Psoas muscle (tissue), 7 donors: ENCODE measurements at regions not wholly inside any gene's neighbourhood (a gene's known extent, or its start where the extent isn't known, plus 50 kb on each side); places are given as distances from the start of the nearest gene placed in this dataset.
"Not testable (repeated sequence)": the region's sequence is repeated elsewhere in the genome, so short reads cannot be mapped to it uniquely, and the experiment has no call there.

Experiments used
- ATAC-seq, 4 donors: fragments of 200-7000 bp; cut with Tn5 transposase; one replicate each; pipeline ENCODE4 v1.9.1; 2020; ENCODE audit warnings: moderate library complexity in 3 of 4, mild to moderate bottlenecking in 2 of 4
- DNase-seq, 2 donors: peaks; one replicate each; pipeline ENCODE4 v3.0.0-alpha.2; 2020
- H3K27ac ChIP-seq: fragments of 200-600 bp; one replicate; pipeline ENCODE4 v1.8.0; 2022
- H3K27me3 ChIP-seq, 3 donors: fragments of 200-600 bp in 1 of 3; one replicate each; pipeline versions ENCODE4 v1.6.1 to v1.8.0; 2013 to 2022; ENCODE audit warnings: low read length in 2 of 3, mild to moderate bottlenecking in 2 of 3, moderate library complexity in 1 of 3; ENCODE audit not compliant: insufficient read depth in 3 of 3
- H3K36me3 ChIP-seq, 2 donors: fragments of 200-600 bp in 1 of 2; one replicate each; pipeline versions ENCODE4 v1.6.1 to v1.8.0; 2013 to 2022; ENCODE audit warnings: low read depth in 1 of 2, mild to moderate bottlenecking in 1 of 2, moderate library complexity in 1 of 2; ENCODE audit not compliant: insufficient read depth in 1 of 2
- H3K4me1 ChIP-seq: fragments of 200-600 bp; one replicate; pipeline ENCODE4 v1.8.0; 2022
- H3K4me3 ChIP-seq: fragments of 200-600 bp; one replicate; pipeline ENCODE4 v1.8.0; 2022; ENCODE audit warnings: mild to moderate bottlenecking
- H3K9me3 ChIP-seq: fragments of 200-600 bp; one replicate; pipeline ENCODE4 v1.8.0; 2022
- CTCF ChIP-seq: fragments of 200-600 bp; IDR thresholded peaks from one replicate; pipeline ENCODE4 v1.8.0; 2022; ENCODE audit warnings: antibody characterized with exemption
- WGBS, 3 donors: extraction: QIAGEN DNeasy Blood & Tissue Kit; methylation state at CpG; one replicate each; pipeline versions ENCODE4 v1.1.6 to v1.1.7; 2013; 5-methylcytosine and 5-hydroxymethylcytosine counted together
- intact Hi-C, 2 donors: fragments of 100-400 bp; cut with DNase I; formaldehyde crosslinking; loops; one replicate each; pipeline versions ENCODE4 v1.11.0 to v1.14.2; 2022
- donor health status: healthy with polysubstance abuse.
- donor health status: DM: no; HTN: no; CAD: no; lungs with moderate emphysema.
- donor health status: Bipolar disorder and iron deficiency.
- donor health status: healthy.
- donor health status: DM: yes; HTN: yes; CAD: no.
- donor health status: DM: no; HTN: no; CAD: no.
- donor health status: DM: yes; HTN: yes; CAD: no.

- H3K4me1 ChIP-seq: no peaks in the 10 kb centered on the region
- H3K27ac ChIP-seq: no peak overlapping the region
- ATAC-seq (no peak), DNase-seq (no peak)
- H3K27me3 ChIP-seq: no peaks in the 10 kb centered on the region
- H3K9me3 ChIP-seq: no peaks in the 10 kb centered on the region
- H3K4me3 ChIP-seq: no peak overlapping the region
- 85 to 93% (median 92%) methylated on average over 1 of the region's 1 CpG for WGBS, 3 donors
- H3K36me3 ChIP-seq: no peaks in the 10 kb centered on the region
- no peak for TF ChIP-seq CTCF
- intact Hi-C loops: no loop called here
These were observed 845.2 kb downstream of the CDH11 start for GRCh38 chr16:64276646-64277045.

GRCh38 chr16:64272028-64272427 lies 849.8 kb downstream of the CDH11 start:
- no peak overlapping the region for H3K4me3 ChIP-seq
- no peaks in the 10 kb centered on the region for H3K4me1 ChIP-seq
- no peak for ATAC-seq
- no peaks in the 10 kb centered on the region for H3K36me3 ChIP-seq
- intact Hi-C loops: no loop called here
- H3K9me3 ChIP-seq: no peaks in the 10 kb centered on the region
- no peak for DNase-seq
- H3K27me3 ChIP-seq: no peaks in the 10 kb centered on the region
- TF ChIP-seq CTCF: no peak
- H3K27ac ChIP-seq: no peak overlapping the region

GRCh38 chr16:64269756-64270155 lies 852.1 kb downstream of the CDH11 start:
- ATAC-seq (no peak), DNase-seq (no peak)
- no peaks in the 10 kb centered on the region for H3K27me3 ChIP-seq
- intact Hi-C loops: no loop called here
- H3K9me3 ChIP-seq: no peaks in the 10 kb centered on the region
- H3K36me3 ChIP-seq: no peaks in the 10 kb centered on the region
- no peak overlapping the region for H3K4me3 ChIP-seq
- WGBS, 3 donors: 69 to 73% (median 70%) methylated on average over 1 of the region's 1 CpG
- no peak for TF ChIP-seq CTCF
- no peak overlapping the region for H3K27ac ChIP-seq
- H3K4me1 ChIP-seq: no peaks in the 10 kb centered on the region

GRCh38 chr16:64265756-64266155 lies 856.1 kb downstream of the CDH11 start:
- no peaks in the 10 kb centered on the region for H3K9me3 ChIP-seq
- ATAC-seq (no peak), DNase-seq (no peak)
- H3K36me3 ChIP-seq: no peaks in the 10 kb centered on the region
- intact Hi-C loops: no loop called here
- no peaks in the 10 kb centered on the region for H3K27me3 ChIP-seq
- H3K4me1 ChIP-seq: no peaks in the 10 kb centered on the region
- H3K27ac ChIP-seq: no peak overlapping the region
- TF ChIP-seq CTCF: no peak
- H3K4me3 ChIP-seq: no peak overlapping the region

GRCh38 chr16:64260631-64261401 lies 861.0 kb downstream of the CDH11 start:
- ATAC-seq, H3K4me1 ChIP-seq, H3K9me3 ChIP-seq, H3K4me3 ChIP-seq, H3K36me3 ChIP-seq, DNase-seq, H3K27ac ChIP-seq, H3K27me3 ChIP-seq, intact Hi-C loops: not testable (repeated sequence)
- WGBS, 3 donors: 94% methylated on average over 23 of the region's 23 CpGs
